ENCODE measurements at regions not wholly inside any gene's neighbourhood (a gene's known extent, or its start where the extent isn't known, plus 50 kb on each side); places are given as distances from the start of the nearest gene placed in this dataset.

DNA sequence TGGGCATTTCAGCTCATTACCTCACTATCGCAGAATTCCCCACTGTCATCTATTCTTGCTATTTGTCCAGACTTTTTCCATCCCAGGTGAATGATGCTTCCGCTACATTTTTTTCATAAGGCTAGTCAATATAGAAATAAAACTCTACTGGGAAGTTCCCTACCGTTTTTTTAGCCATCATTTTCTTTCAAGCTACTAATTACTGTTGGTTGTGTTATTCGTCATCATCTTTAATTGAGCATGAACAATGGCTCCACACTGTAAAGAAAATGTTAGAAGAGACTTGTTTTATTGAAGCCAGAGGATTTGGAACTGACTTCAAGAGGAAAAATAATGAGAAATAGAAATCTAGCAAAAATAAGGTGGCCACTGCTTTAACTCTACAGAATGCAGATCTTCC lies 265.0 kb downstream of the ZNF608 start:
- TF ChIP-seq ZFP3 (CRISPR knock-in tag; IDR thresholded peaks at IDR 0.05) = no peak
- TF ChIP-seq, protein P1, sequence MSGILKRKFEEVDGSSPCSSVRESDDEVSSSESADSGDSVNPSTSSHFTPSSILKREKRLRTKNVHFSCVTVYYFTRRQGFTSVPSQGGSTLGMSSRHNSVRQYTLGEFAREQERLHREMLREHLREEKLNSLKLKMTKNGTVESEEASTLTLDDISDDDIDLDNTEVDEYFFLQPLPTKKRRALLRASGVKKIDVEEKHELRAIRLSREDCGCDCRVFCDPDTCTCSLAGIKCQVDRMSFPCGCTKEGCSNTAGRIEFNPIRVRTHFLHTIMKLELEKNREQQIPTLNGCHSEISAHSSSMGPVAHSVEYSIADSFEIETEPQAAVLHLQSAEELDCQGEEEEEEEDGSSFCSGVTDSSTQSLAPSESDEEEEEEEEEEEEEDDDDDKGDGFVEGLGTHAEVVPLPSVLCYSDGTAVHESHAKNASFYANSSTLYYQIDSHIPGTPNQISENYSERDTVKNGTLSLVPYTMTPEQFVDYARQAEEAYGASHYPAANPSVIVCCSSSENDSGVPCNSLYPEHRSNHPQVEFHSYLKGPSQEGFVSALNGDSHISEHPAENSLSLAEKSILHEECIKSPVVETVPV (CRISPR knock-in tag; IDR thresholded peaks at IDR 0.05) = no peak
- TF ChIP-seq BACH2 (CRISPR knock-in tag; IDR thresholded peaks at IDR 0.05; ENCODE audit: borderline replicate concordance) = no peak
